ENCODE measurements at regions not wholly inside any gene's neighbourhood (a gene's known extent, or its start where the extent isn't known, plus 50 kb on each side); places are given as distances from the start of the nearest gene placed in this dataset.

- Mint-ChIP-seq H3K4me1 (no peaks in the 10 kb centered on the region), H3K9me3 (peaks cover 2% of the 10 kb centered on the region), H3K27ac (no peak overlapping the region), H3K27me3 (ENCODE audit: insufficient read depth) (peaks cover 5% of the 10 kb centered on the region), H3K36me3 (ENCODE audit: low read depth) (no peaks in the 10 kb centered on the region), H3K4me3 (no peak overlapping the region)
- Histone ChIP-seq H3K27me3 (ENCODE audit: control insufficient read depth, insufficient read depth, low read length, poor library complexity, severe bottlenecking) (no peaks in the 10 kb centered on the region), H3K9ac (ENCODE audit: extremely low read depth, low read length, poor library complexity, severe bottlenecking) (no peak overlapping the region), H3K4me3 (ENCODE audit: low read length) (no peak overlapping the region), H3K27ac (ENCODE audit: low read depth, low read length) (no peak overlapping the region), H3K4me1 (ENCODE audit: control insufficient read depth, insufficient read depth, low read length) (no peaks in the 10 kb centered on the region), H3K9me3 (ENCODE audit: control insufficient read depth, low read length) (no peaks in the 10 kb centered on the region), H3K36me3 (ENCODE audit: control insufficient read depth, insufficient read depth, low read length) (no peaks in the 10 kb centered on the region)
- WGBS, 2 experiments (ENCODE audit: insufficient coverage in 1 of 2, insufficient read length in 1 of 2), result 68 to 72% methylated on average over 4 of the region's 4 CpGs
- no peak for DNase-seq
- TF ChIP-seq CTCF (conservative IDR thresholded peaks at IDR 0.05), result no peak
These were observed 137.3 kb downstream of the EDEM1 start for GRCh38 chr3:5324780-5325179.

DNA sequence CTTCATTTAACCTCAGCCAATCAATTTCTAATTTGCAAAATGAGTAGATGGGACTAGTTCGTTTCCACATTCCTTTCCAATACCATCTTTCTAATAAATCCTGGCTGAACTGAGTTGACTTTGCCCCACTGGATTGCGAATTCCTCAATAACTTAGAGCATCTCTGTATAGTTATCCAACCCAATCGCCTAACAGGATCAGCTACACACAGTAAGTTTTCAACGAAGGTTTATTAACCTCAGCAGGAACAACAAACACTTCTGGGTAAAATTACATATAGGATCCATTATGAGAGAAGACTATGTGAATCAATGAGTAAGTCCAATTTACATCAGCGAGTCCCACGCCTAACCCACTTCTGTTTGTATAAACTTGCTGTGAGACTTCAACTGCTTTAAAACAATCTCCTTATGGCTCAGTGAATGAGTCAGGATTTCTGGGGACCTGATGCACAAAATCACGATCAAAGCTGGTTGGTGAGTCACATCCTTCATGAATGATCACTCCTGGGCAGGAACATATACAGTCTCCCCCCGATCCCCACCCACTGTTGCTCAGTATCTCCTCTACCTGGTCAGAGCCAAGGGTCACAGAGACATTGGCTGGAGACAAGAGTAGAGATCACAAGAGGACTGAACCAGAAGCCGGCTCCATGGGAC, 142.8 kb downstream of the EDEM1 start:
- H3K4me3 ChIP-seq (ENCODE audit: low read length), result no peak overlapping the region
- WGBS, 2 experiments (ENCODE audit: insufficient coverage in 1 of 2, insufficient read length in 1 of 2), result 88 to 90% methylated on average over 8 to 9 of the region's 9 CpGs
- TF ChIP-seq CTCF (conservative IDR thresholded peaks at IDR 0.05), result no peak
- H3K4me1 ChIP-seq (ENCODE audit: control insufficient read depth, insufficient read depth, low read length), result no peaks in the 10 kb centered on the region
- peaks cover 4% of the 10 kb centered on the region for H3K27me3 Mint-ChIP-seq (ENCODE audit: insufficient read depth)
- no peak overlapping the region for H3K9ac ChIP-seq (ENCODE audit: extremely low read depth, low read length, poor library complexity, severe bottlenecking)
- no peaks in the 10 kb centered on the region for H3K36me3 ChIP-seq (ENCODE audit: control insufficient read depth, insufficient read depth, low read length)
- no peaks in the 10 kb centered on the region for H3K36me3 Mint-ChIP-seq (ENCODE audit: low read depth)
- H3K27ac Mint-ChIP-seq, result no peak overlapping the region
- H3K9me3 Mint-ChIP-seq, result peaks cover 2% of the 10 kb centered on the region
- H3K4me1 Mint-ChIP-seq, result peaks cover 4% of the 10 kb centered on the region
- H3K27ac ChIP-seq (ENCODE audit: low read depth, low read length), result no peak overlapping the region
- H3K27me3 ChIP-seq (ENCODE audit: control insufficient read depth, insufficient read depth, low read length, poor library complexity, severe bottlenecking), result no peaks in the 10 kb centered on the region
- no peak for DNase-seq
- H3K4me3 Mint-ChIP-seq, result no peak overlapping the region
- no peaks in the 10 kb centered on the region for H3K9me3 ChIP-seq (ENCODE audit: control insufficient read depth, low read length)

DNA sequence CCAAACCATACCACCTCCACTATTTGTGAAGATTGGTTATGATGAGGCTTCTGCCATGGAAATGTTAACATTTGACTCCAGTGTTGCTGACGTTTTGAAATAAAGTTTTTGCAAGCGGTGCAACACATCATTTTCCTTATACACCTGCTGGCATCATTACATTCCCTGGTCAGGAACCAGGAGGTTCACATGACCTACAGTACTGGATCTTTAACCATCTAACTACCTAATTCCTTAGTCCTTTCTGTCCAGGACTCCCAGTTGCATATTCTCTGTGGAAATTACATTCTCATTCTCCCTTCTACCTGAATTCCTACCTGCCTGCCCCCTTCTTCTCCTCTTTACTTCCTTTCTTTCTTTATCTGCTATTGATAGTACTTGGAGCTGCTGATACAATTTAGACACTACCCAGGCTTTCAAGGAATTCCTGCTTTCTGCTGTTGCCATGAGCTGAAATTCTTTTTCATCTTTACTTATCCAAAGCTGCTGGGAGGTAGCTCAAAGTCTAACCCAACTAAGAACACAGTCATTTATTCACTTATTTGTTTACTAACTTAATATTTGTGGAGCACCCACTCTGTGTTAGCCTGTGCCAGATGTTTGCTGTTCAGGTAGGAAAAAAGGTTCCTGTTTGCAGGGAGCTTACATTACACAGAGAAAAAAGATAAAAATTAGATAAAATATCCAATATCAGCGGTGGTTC, 144.2 kb downstream of the EDEM1 start:
- 87 to 94% methylated on average over 2 to 3 of the region's 3 CpGs for WGBS, 2 experiments (ENCODE audit: insufficient coverage in 1 of 2, insufficient read length in 1 of 2)
- no peak for TF ChIP-seq CTCF (conservative IDR thresholded peaks at IDR 0.05)
- no peak for DNase-seq
- Mint-ChIP-seq H3K9me3 (peaks cover 2% of the 10 kb centered on the region), H3K27me3 (ENCODE audit: insufficient read depth) (peaks cover 6% of the 10 kb centered on the region), H3K4me3 (no peak overlapping the region), H3K36me3 (ENCODE audit: low read depth) (no peaks in the 10 kb centered on the region), H3K4me1 (peaks cover 4% of the 10 kb centered on the region), H3K27ac (no peak overlapping the region)
- Histone ChIP-seq H3K36me3 (ENCODE audit: control insufficient read depth, insufficient read depth, low read length) (no peaks in the 10 kb centered on the region), H3K4me1 (ENCODE audit: control insufficient read depth, insufficient read depth, low read length) (no peaks in the 10 kb centered on the region), H3K9me3 (ENCODE audit: control insufficient read depth, low read length) (no peaks in the 10 kb centered on the region), H3K9ac (ENCODE audit: extremely low read depth, low read length, poor library complexity, severe bottlenecking) (no peak overlapping the region), H3K4me3 (ENCODE audit: low read length) (no peak overlapping the region), H3K27me3 (ENCODE audit: control insufficient read depth, insufficient read depth, low read length, poor library complexity, severe bottlenecking) (no peaks in the 10 kb centered on the region), H3K27ac (ENCODE audit: low read depth, low read length) (no peak overlapping the region)

All from endodermal cell (in vitro differentiated cells).